NCI-H2107 (cell line): ENCODE measurements at regions not wholly inside any gene's neighbourhood (a gene's known extent, or its start where the extent isn't known, plus 50 kb on each side); places are given as distances from the start of the nearest gene placed in this dataset.

ENCODE experiments used
- DNase-seq: peaks from one replicate; lab custom pipeline; 2025; lab: John Stamatoyannopoulos, UW

DNA sequence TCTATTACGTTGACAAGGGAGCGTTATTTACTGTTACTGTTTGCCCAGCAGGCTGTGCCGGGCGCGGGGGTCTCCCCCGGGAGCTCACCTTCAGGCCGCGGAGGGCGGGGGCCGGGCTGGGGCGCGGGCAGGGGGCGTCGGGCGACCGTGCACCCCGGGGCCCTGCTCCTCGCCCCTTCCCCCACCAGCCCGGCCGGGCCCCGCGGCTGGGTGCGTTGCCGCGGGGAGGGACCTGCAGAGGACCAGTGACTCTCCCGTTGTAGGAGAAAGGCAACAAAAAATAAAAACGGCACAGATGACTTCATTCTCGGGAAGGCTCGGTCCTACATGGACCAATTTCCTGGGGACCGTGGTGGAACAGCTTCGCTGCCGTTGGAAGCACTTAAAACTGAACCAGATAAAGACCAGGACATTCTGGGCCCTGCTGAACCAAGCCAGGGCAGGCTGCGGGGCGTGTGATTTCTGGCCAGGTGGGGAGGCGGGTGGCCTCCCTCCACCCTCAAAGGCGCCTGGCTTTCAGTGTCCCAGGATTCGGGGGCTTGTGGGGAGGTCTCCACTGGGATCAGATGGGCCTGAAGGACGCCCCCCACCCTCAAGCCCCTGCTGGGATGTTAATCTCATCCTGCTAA is 57.4 kb downstream of the IGLL1 start:
- DNase-seq, result no peak

DNA sequence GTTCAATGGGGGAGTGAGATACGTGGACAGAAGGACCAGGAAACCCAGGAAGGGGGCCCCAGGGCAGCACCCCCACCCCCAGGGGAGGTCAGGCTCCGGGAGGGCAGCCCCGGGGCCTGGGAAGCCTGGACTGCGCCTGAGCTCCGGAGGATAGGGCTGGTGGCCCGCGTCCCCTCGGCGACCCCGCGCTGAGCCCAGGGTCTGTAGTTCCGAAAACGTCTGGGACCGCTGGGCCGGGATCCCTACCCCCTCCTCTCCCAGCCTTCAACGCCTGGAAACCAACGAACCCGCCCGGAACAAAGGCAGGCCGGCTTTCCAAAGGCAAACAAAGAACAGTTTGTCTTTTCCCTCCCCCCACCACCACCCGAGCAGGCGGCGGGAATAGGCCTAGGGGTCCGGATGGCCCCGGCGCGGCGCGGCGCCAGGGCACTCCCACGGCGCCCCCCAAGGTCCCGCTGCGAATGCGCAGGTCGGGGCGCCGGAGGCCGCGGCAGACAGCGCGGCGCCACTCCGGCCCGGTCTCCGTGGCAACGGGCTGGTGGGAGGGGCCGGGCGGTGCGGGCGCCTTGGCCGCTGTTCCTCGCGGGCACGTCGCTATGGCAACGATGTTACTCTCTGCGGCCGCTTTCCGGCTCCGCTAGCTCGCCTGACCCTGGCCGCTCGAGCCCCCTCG is 58.5 kb downstream of the IGLL1 start:
- peak; percentile 77 for DNase-seq

DNA sequence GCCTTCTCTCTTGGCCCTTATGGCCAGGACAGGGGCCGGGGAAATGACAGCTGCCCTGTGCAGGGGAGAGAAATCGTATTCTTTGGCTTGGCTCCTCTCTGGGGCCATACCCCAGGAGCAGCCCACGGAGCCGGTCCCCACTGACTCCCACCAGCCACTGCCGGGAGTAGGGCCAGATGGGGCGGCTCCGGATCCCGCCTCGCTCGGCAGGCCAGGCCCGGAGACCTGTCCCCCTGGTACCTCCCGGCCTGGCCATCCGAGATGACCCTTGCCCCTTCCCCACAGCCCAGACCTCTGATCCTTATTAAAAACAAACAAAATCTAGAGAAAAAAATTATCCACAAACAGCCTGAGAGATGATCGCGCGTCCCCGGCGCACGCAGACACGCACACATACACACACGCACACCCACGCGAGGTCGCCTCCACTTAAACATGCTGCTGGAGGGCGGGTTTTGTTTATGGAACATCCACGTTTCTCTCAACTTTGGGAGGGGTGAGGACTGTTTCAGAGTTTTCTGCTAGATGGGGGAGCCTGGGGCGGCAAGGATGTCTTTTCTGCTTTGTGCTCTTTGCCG is 59.1 kb downstream of the IGLL1 start:
- DNase-seq, result no peak

GRCh38 chr22:23519442-23520157 is 60.5 kb downstream of the IGLL1 start:
- DNase-seq, result no peak

DNA sequence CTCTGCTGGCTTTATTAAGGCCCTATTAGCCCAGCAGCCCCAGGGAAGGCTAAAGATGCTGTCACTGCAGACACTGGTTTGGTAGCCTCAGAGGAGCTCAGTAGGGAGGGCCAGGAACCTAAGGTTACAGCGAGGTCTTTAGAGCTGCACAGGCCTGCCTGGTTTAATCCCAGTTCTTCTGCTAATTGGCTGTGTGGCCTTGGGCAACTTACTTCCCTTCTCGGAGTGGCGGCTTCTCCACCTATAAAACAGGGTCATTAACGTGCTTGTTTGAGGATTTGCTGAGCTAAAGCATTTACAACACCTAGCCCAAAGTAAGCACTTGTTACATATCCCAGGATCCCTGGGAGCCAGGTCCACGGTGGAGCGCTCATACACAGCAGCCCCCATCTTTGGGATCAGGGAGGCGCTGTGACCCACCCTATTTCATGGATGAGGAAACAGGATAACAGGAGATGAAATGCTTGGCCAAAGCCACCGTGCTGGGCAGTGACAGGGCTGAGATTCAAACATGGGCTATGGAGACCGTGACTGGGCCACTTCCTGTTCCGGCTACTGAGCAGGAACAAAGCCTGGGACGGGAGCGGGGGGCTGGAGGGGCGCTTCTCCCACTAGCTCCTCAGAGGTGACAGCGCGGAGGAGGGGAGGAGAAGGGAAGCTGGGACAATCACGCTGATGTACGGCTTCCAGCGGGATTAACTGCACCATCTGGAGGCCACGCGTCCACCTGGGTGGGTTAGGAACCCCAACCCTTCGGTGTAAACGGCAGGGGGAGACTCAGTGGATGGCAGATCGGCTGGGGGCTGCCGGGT is 61.5 kb downstream of the IGLL1 start:
- DNase-seq, result no peak

DNA sequence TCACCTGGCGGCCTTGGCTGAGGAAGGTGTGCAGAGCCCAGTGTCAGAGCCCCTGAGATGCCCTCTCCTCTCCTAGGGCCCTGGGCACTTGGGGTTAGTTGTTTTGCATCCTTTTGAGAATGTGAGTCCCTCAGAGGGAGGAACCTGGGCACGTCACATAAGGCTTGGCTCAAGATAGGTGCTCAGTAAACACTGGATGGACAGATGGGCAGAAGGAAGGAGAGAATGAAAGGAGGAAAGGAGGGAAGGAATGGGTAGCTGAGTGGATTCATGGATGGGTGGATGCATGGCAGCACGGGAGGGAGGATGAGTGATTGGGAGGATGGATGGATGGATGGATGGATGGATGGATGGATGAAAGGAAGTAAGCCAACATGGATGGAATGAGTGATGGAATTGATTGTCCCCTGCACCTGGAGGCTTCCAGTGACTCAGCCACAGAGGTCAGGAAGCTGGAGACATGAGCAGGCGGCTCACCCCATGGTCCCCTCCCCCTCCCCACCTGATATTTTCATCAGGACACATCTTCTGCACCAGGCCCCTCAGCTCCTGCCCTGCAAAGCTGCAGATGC is 62.2 kb downstream of the IGLL1 start:
- DNase-seq, result no peak

GRCh38 chr22:23516304-23516703 is 63.8 kb downstream of the IGLL1 start:
- DNase-seq, result no peak

DNA sequence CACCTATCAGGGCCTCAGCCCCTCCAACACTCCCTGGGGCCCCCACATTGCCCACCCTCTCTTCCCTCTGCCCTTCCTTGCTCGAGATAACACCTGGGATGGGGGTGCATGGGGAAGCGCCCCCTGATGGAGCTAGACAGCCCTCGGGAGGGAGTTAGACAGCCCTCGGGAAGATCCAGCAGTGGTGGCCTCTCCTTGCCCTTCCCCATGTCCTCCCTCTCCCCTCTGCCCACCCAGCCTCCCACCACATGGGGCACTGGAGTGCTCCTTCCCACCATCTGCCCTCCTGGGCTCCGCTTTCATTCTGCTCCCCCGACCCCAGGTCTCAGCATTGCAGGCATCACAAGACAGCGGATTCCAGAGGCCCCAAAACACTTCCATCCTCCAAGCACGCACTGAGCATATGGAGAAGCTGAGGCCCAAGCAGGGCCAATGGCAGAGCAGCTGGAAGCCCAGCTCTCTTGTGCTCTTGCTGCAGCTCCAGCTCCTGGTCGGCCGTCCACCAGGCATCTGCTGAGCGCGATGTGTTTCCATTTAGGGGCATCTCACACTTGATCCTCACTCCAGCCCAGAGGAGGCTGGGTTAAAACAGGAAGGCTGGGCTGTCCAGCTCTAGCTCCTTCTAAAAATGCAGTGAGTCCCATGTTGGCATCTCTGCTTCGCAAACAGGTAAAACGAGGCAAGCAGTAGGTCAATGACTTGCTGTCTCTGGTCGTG is 65.6 kb downstream of the IGLL1 start:
- no peak for DNase-seq

GRCh38 chr22:23513705-23514104 is 66.4 kb downstream of the IGLL1 start:
- DNase-seq, result no peak

GRCh38 chr22:23513133-23513532 is 67.0 kb downstream of the IGLL1 start:
- no peak for DNase-seq

DNA sequence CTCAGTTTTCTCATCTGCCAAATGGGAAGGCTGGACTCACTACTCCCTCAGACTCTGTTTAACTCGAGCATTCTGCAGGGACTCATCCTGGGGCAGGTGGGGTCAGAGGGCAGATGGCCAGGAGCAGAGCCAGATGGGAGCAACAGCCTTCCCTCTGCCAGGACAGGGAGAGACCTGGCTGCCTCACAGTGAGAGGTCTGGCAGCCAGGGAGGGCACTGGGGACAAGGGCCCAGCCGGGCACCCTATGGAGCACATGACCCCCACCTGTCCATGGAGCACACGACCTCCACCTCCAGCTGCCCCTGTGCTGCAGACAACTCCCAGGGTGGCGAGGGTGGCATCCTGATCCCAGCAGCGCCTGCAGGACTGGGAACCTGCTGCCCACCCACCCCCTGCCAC is 67.4 kb downstream of the IGLL1 start:
- DNase-seq, result no peak

DNA sequence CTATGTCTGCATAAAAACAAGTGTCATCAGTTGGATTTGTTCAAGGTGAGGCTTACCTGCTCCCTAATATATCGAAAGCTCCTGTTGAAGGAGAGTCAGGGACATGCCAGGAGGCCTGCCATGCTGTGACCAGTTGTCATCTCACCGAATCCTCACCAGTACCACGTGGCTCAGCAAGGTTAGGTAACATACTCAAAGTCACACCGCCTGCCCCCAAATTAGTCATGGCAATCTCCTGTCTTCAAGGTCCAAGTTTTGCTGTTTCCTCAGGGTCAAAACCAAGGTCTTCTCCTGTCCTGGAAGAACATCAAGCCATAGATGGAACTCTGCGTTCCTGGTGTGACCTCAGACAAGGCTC is 67.8 kb downstream of the IGLL1 start:
- no peak for DNase-seq

DNA sequence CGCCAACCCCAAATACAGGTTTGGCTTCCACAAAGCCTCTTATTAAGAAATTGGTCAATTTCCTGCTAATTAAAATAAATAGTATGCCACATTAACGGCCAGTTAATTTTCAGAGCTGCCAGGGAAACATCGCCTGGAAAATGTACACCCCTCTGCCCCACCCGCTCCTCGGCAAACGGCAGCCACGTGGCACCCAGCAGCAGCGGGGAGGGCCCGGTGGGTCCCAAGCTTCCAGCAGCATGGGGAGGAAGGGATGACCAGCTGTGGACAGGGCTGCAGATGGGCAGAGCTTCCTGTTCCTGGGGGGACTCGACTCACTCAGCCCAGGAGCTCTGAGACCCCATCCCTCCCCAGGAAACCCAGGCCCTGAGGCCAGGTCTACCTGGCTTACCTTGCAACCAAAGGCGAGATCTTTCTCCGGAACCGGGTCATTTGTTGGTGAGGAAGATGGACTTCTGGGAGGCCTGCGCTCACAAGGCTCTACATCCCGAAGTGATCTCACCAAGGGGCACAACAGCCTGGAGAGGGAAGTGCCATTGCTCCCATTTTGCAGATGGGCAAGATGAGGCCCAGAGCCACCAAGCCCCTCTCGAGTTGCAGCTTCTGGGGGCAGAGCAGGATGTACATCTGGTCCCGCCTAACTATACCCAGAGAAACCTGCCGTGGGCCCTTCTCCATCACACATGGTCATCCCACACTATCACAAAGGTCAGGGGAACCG is 68.3 kb downstream of the IGLL1 start:
- no peak for DNase-seq

- DNase-seq, result no peak
These were observed 70.4 kb downstream of the IGLL1 start for GRCh38 chr22:23509571-23510302.

DNA sequence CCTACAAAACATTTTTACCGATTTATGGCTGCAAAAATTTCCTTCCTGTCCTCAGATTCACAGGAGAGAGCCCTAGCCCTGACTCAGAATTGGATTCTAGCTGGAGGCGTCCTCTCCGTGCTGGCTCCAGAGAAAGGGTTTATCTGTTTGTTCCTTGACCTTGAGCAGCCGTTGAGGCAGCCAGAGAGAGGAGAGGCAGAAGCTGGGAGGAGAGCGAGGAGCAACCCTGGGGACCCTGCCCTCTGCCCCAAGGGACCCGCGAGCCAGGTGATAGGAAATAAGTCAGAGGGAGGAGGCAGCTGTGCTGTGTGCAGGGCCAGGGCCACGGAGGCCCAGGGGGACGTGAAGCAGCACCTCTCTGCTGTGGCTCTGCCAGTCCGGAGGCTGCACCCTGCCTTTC is 75.6 kb downstream of the IGLL1 start:
- no peak for DNase-seq

DNA sequence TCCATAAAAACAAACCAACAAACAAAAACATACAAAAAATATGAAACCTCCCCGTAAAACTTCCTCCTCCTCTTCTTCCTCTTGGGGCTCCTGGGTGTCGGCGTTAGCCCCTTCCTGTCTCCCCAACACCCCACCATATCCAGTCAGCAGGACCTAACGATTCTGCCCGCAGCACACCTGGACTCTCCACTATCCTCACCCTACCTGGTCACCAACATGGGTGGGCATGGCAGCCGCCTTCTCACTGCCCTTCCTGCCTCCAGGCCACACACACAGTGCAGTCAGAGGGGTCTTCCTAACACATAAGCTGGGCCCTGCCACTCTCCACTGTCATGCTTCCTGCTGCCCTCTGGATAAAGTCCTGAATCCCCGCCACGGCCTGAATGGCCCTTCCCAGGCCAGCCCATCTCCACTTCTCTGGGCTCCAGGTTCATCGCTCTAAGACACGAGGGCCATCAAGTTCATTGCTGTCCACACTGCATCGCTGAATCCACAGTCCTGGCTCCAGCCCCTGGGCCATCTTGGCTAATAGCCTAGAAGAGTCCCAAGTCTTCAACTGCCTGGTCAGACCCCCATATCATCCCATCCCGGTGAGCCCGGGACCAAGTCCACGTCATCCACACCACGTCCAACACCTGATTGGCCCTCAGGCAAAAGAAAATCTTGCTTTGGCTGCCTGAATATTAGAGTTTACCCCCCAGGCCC is 76.2 kb downstream of the IGLL1 start:
- DNase-seq, result no peak

- DNase-seq, result no peak
These were observed 76.9 kb downstream of the IGLL1 start for GRCh38 chr22:23503142-23503541.

- no peak for DNase-seq
These were observed 78.4 kb downstream of the IGLL1 start for GRCh38 chr22:23501708-23502107.

- DNase-seq, result no peak
These were observed 78.8 kb downstream of the IGLL1 start for GRCh38 chr22:23501261-23501619.
